K562 (cell line): ENCODE measurements at regions not wholly inside any gene's neighbourhood (a gene's known extent, or its start where the extent isn't known, plus 50 kb on each side); places are given as distances from the start of the nearest gene placed in this dataset.

Experiments used
- AFF1 ChIP-seq, 2 experiments: fragments of 450-650 bp; IDR thresholded peaks; 2 replicates each; pipeline ENCODE4 v1.6.1; 2018; ENCODE audit warnings: mild to moderate bottlenecking in 2 of 2, low read depth in 1 of 2; ENCODE audit not compliant: partially characterized antibody in 2 of 2
- BACH1 ChIP-seq: fragments of 200-800 bp; sonication (Bioruptor generic); IDR thresholded peaks from 2 replicates; pipeline ENCODE4 v1.6.1; 2016; ENCODE audit warnings: missing genetic modification characterization, missing compliant biosample characterization
- BRD4 ChIP-seq: fragments of 200-600 bp; sonication (generic); IDR thresholded peaks from 2 replicates; pipeline ENCODE4 v1.6.1; 2017; ENCODE audit warnings: inconsistent platforms
- FOSL1 ChIP-seq: fragments of 200-800 bp; sonication (Bioruptor generic); conservative IDR thresholded peaks from 2 replicates; pipeline ENCODE4 v1.6.1; 2016; ENCODE audit warnings: missing genetic modification characterization, missing compliant biosample characterization
- HDAC3 ChIP-seq: fragments of 450-650 bp; IDR thresholded peaks from 2 replicates; pipeline ENCODE4 v1.6.1; 2018; ENCODE audit warnings: borderline replicate concordance, mild to moderate bottlenecking, moderate library complexity; ENCODE audit not compliant: partially characterized antibody
- HMG20A ChIP-seq: fragments of 450-650 bp; formaldehyde crosslinking; conservative IDR thresholded peaks from 2 replicates; pipeline ENCODE4 v1.4.0; 2020; ENCODE audit warnings: mild to moderate bottlenecking, mixed read lengths
- JUN ChIP-seq, 2 experiments: sonication (generic) in 1 of 2; formaldehyde crosslinking in 1 of 2; IDR thresholded peaks; 2 replicates each; pipeline versions ENCODE4 v1.6.1 to v1.8.0; 2012 to 2022; ENCODE audit warnings: borderline replicate concordance in 2 of 2, mild to moderate bottlenecking in 2 of 2, improper control_type of control experiment in 1 of 2, low read depth in 1 of 2, low read length in 1 of 2, missing genetic modification reagents in 1 of 2
- NUFIP1 ChIP-seq: fragments of 450-650 bp; IDR thresholded peaks from 2 replicates; pipeline ENCODE4 v1.6.1; 2018; ENCODE audit not compliant: partially characterized antibody
- POLR2G ChIP-seq: fragments of 200-400 bp; formaldehyde crosslinking; IDR thresholded peaks from 2 replicates; pipeline ENCODE4 v1.6.1; 2017; ENCODE audit warnings: low read depth, mild to moderate bottlenecking, antibody characterized with exemption, low read length, moderate library complexity
- PPARD ChIP-seq: fragments of 250-450 bp; sonication (Bioruptor Pico); IDR thresholded peaks from 2 replicates; pipeline ENCODE4 v1.8.0; 2022; ENCODE audit warnings: inconsistent platforms, mild to moderate bottlenecking, moderate library complexity
- RCOR1 ChIP-seq, 2 experiments: IDR thresholded peaks; 2 replicates each; pipeline ENCODE4 v1.6.1; 2012; ENCODE audit warnings: low read depth in 2 of 2, low read length in 2 of 2, borderline replicate concordance in 1 of 2, improper control_type of control experiment in 1 of 2
- RFX5 ChIP-seq: IDR thresholded peaks from 2 replicates; pipeline ENCODE4 v1.6.1; 2011; ENCODE audit warnings: low read depth, mild to moderate bottlenecking, improper control_type of control experiment, low read length
- TAF15 ChIP-seq: fragments of 200-400 bp; formaldehyde crosslinking; IDR thresholded peaks from 2 replicates; pipeline ENCODE4 v1.6.1; 2017; ENCODE audit warnings: mild to moderate bottlenecking, low read depth, low read length, moderate library complexity
- TAL1 ChIP-seq: fragments of 450-650 bp; IDR thresholded peaks from 2 replicates; pipeline ENCODE4 v1.6.1; 2016; ENCODE audit warnings: mild to moderate bottlenecking
- TBP ChIP-seq: optimal IDR thresholded peaks from 2 replicates; pipeline ENCODE3; 2011; ENCODE audit warnings: low read depth, low read length, improper control_type of control experiment
- TSC22D4 ChIP-seq: fragments of 450-650 bp; IDR thresholded peaks from 2 replicates; pipeline ENCODE4 v1.6.1; 2016; ENCODE audit warnings: missing genetic modification characterization, missing biosample characterization, control low read depth
- USF1 ChIP-seq: sonication (generic); formaldehyde crosslinking; IDR thresholded peaks from 2 replicates; pipeline ENCODE4 v1.9.0; 2022; ENCODE audit warnings: mild to moderate bottlenecking, missing genetic modification reagents
- ZNF23 ChIP-seq: fragments of 250-450 bp; sonication (Bioruptor Pico); IDR thresholded peaks from 2 replicates; pipeline ENCODE4 v1.4.0; 2020; ENCODE audit warnings: mild to moderate bottlenecking
- ZNF384 ChIP-seq: IDR thresholded peaks from 2 replicates; pipeline ENCODE4 v1.6.1; 2012; ENCODE audit warnings: low read depth, low read length, improper control_type of control experiment
- ZNF445 ChIP-seq: fragments of 250-450 bp; sonication (Bioruptor Pico); IDR thresholded peaks from 2 replicates; pipeline ENCODE4 v1.4.0; 2020; ENCODE audit warnings: low read depth, mild to moderate bottlenecking, moderate library complexity
- ZNF57 ChIP-seq: fragments of 450-650 bp; formaldehyde crosslinking; IDR thresholded peaks from 2 replicates; pipeline ENCODE4 v1.4.0; 2020; ENCODE audit warnings: mild to moderate bottlenecking, moderate library complexity
- ZNF75A ChIP-seq: fragments of 450-650 bp; formaldehyde crosslinking; IDR thresholded peaks from 2 replicates; pipeline ENCODE4 v1.4.0; 2020; ENCODE audit warnings: mild to moderate bottlenecking
- TF ChIP-seq, protein P1 (sequence below), 2 experiments: IDR thresholded peaks; 2 replicates each; pipeline ENCODE4 v1.6.1; 2011; ENCODE audit warnings: borderline replicate concordance in 1 of 2, control low read depth in 1 of 2, low read depth in 1 of 2, low read length in 1 of 2, mild to moderate bottlenecking in 1 of 2, mixed read lengths in 1 of 2, moderate library complexity in 1 of 2; ENCODE audit not compliant: insufficient read depth in 1 of 2, insufficient read length in 1 of 2, poor library complexity in 1 of 2, severe bottlenecking in 1 of 2; ENCODE audit errors: extremely low read depth in 1 of 2

DNA sequence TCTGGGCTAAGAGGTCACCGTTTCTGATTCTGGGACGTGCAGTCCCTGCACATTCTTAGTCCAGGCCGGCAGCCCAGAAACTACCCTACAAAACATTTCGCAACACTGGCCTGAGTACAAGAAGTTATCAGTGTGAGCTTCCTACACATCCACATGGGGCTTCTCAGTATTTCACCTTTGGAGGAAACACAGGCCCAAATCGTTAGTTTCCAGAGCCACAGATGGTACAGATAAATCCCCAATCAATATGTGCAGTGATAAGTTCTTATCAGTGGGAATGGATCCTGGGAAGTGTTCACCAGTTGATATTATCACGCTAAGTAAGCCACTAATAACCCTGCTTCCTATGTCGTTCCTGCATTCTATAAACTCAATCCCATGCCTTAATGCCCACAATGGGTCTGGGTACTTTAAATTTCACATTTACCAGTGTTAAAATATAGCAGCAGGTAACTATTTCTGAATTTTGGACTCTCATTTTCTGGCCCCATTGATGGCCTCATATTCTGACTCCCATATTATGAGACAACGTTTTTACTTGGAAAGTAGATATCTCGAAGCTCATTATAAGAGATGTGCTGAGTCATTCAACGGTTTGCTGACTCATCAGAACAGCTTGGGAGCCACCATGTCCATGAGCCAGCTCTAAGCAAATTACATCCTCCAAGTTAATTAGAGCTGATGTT, 370.2 kb upstream of the MAF start (continued):
- TF ChIP-seq AFF1 (IDR thresholded peaks at IDR 0.05; ENCODE audit: low read depth in 1 of 2, partially characterized antibody in 2 of 2) (peak in 1 of 2 experiments; percentile 82), JUN (IDR thresholded peaks at IDR 0.05; ENCODE audit: borderline replicate concordance, low read depth, low read length) (peak; percentile 80), JUN (CRISPR knock-in tag; IDR thresholded peaks at IDR 0.05; ENCODE audit: borderline replicate concordance) (no peak), ZNF57 (CRISPR knock-in tag) (no peak), TBP (peak; percentile 49), TSC22D4 (tag) (no peak), USF1 (no peak), RFX5 (peak; percentile 53; the same call in 1 of the 2 replicates), ZNF384 (no peak), PPARD (CRISPR knock-in tag) (no peak), TAF15 (no peak), HDAC3 (peak; percentile 48), HMG20A (CRISPR knock-in tag) (no peak), ZNF23 (no peak), TAL1 (peak; percentile 86), FOSL1 (tag) (peak; percentile 99), BRD4 (peak; percentile 79), BACH1 (tag) (peak; percentile 100), ZNF75A (CRISPR knock-in tag) (0 out of 2 replicates have a peak, but pooled peaks have one; percentile 24), ZNF445 (CRISPR knock-in tag) (peak; percentile 10; the same call in 1 of the 2 replicates), POLR2G (no peak), NUFIP1 (peak; percentile 18), RCOR1 (IDR thresholded peaks at IDR 0.05; ENCODE audit: borderline replicate concordance in 1 of 2, low read depth in 2 of 2, low read length in 2 of 2) (peak; percentile 56 to 86; a peak in 3 of 4 replicates)
- TF ChIP-seq, protein P1, sequence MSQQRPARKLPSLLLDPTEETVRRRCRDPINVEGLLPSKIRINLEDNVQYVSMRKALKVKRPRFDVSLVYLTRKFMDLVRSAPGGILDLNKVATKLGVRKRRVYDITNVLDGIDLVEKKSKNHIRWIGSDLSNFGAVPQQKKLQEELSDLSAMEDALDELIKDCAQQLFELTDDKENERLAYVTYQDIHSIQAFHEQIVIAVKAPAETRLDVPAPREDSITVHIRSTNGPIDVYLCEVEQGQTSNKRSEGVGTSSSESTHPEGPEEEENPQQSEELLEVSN (IDR thresholded peaks at IDR 0.05; ENCODE audit: borderline replicate concordance in 1 of 2, extremely low read depth in 1 of 2, insufficient read depth in 1 of 2, insufficient read length in 1 of 2, low read depth in 1 of 2, low read length in 1 of 2, poor library complexity in 1 of 2, severe bottlenecking in 1 of 2), result peak in 1 of 2 experiments; percentile 25
